Stimulated activated CD4-positive, alpha-beta T cell treated with anti-CD3 and anti-CD28 coated beads, TNF-alpha, amount 100 ng/mL, for 24 hours (primary cell): ENCODE measurements at regions not wholly inside any gene's neighbourhood (a gene's known extent, or its start where the extent isn't known, plus 50 kb on each side); places are given as distances from the start of the nearest gene placed in this dataset.

Experiments
- DNase-seq, 3 experiments: peaks; one replicate each; pipeline ENCODE4 v3.0.0-alpha.2; 2020; ENCODE audit warnings: low read depth in 3 of 3

DNA sequence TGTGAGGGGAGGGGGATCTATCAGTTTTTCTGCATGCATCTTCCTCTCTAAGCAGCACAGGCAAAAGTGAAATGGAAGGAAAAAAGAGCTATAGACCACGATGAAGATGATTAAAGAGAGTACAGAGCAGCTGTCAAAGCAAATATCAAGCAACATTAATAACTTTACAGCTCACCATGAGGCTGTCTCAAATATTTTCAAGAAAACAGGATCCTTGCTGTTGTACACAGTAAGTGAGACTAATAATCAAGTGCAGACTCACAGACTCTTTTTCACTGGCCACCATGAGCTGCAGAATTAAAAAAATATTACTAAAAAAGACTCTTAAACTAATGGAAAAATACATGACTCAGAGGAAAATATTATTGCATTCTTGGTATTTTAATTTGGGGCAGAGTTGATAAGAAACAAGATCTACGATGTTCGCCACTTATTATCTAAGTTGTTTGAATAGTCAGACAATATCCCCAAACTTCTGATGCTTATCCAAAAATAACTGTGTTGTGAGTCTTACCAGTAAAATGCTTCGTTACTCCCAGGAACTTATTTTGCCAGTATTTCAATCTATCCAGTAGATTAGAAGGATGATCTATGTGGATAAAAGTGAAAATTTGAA lies 817.5 kb upstream of the ALCAM start:
- DNase-seq = no peak

- no peak for DNase-seq
Observed at GRCh38 chr3:104553121-104553520, 813.6 kb upstream of the ALCAM start.

DNA sequence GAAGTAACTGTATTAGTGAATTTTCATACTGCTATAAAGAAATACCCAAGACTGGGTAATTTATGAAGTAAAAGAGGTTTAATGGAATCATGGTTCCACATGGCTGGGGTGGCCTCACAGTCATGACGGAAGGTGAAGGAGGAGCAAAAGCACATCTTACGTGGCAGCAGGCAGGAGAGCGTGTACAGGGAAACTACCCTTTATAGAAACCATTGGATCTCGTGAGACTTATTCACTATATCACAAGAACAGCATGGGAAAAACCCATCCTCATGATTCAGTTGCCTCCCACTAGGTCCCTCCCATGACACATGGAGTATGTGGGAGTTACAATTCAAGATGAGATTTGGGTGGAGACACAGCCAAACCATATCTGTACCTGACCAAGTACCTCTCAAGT lies 812.3 kb upstream of the ALCAM start:
- DNase-seq = no peak

- no peak for DNase-seq
Observed at GRCh38 chr3:104555728-104556127, 811.0 kb upstream of the ALCAM start.

DNA sequence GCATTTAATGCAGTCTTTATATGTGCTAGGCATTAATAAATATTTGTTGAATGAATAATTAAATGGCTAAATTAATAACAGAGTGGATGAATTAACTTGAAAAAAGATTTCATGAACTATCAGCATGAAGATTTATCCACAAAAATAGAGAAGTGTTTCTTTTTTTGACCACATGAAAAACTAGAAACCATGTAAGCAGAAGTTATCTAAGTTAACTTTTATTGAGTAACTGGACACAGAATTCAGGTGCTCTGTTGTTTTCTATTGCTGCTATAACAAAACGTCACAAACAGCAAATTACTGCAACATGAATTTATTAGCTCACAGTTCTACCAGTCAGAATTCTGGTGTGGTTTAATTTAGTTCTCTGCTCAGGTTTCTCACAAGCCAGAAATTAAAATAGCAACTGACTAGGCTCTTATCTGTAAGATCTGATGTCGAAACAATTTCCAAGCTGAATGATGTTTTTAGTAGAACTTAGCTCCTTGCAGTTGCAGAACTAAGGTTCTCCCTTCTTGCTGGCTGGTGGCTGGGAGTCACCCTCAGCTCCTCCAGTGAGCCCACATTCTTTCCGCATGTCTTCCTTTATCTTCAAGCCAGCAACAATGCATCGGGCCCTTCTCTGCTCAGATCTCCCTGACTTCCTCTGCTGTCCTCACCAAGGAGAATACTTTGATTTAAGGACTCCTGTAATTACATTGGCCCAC lies 810.2 kb upstream of the ALCAM start:
- no peak for DNase-seq

DNA sequence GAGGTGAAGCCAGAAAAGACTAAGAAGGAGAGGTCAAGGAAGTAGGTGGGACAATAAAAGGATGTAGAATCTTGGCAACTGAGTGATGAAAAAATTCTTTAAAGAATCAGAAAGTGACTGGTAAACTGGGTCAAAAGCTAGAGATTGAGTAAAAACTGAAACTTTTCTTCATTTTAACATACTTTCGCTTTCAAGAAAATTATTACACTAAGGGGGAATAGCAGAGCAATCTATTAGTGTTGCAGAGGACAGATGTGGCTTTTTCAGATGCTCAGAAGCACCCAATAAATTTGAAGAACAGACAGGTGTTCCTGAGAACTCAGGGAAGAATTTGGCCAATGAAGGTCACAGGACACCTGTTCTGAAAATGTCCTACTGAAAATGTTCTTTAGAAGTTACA lies 805.4 kb upstream of the ALCAM start:
- DNase-seq = no peak

GRCh38 chr3:104564045-104564643 lies 802.6 kb upstream of the ALCAM start:
- peak; percentile 28 to 51 (median 46) for DNase-seq

GRCh38 chr3:104566054-104566453 lies 800.7 kb upstream of the ALCAM start:
- no peak for DNase-seq

GRCh38 chr3:104575634-104576033 lies 791.1 kb upstream of the ALCAM start:
- no peak for DNase-seq

DNA sequence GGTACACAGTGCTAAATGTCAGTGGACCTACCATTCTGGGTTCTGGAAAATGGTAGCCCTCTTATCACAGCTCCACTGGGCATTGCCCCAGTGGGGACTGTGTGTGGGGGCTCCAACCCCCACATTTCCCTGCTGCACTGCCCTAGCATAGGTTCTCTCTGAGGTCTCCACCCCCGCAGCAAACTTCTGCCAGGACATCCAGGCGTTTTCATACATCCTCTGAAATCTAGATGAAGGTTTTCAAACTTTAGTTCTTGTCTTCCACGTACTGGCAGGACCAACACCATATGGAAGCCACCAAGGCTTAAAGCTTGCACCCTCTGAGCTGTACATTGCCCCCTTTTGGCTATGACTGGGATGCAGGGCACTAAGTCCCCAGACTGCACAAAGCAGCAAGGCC lies 788.2 kb upstream of the ALCAM start:
- DNase-seq = no peak

DNA sequence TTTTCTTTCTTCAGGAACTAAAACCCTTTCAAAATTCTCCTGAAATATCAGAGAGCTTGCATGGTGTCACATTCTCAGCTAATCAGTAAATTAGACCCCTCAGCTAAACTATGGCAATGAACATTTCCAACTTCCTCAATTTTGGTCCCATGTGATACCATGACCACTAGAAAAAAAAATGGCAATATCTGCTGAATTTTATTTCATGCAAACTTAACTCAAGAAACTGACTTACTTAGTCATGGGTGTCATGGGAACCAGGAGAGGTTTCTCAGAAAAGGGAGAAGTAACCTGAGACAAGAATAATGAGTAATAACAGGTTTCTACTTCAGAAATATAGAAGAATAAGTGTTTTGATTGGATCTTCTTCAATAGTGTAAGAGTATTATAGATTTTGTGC lies 784.6 kb upstream of the ALCAM start:
- no peak for DNase-seq

DNA sequence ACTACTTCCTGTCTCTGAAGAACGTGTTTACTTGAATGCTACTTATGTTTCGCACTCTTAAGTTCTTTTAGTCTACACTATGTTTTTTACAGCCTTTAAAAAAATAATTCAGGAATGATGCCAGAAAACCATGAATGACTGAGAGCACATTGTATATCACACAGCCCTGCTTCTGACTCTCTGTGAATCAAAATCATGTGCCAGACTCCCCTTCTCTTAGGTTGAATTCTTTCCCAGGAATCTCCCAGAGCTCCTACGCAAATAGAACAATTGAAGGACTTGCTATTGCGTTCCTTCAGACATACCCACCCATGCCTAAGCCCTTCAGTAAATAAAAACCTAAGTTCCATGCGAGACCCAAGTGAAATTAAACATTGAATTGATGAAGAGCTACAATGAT lies 782.0 kb upstream of the ALCAM start:
- DNase-seq = no peak

GRCh38 chr3:104586344-104586743 lies 780.4 kb upstream of the ALCAM start:
- DNase-seq = no peak

GRCh38 chr3:104588442-104588841 lies 778.3 kb upstream of the ALCAM start:
- no peak for DNase-seq

- no peak for DNase-seq
Observed at GRCh38 chr3:104591776-104592175, 774.9 kb upstream of the ALCAM start.

DNA sequence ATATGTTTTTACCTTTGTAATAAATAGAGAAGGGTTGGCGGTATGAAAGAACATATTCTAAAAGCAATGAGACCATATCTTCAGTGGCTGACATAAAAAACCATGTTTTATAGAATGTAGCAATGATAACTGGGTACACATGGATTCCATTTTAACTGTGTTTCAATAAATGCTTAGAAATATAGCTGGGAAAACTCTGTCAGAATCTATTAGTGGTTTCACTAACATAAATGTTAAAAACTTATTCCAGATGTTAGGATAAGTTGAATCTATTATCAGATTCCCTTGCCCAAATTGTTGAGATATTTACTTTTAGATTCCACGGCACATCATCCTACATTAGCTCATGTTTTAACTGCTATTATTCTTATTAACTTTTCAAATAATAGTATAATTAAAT lies 772.2 kb upstream of the ALCAM start:
- no peak for DNase-seq

DNA sequence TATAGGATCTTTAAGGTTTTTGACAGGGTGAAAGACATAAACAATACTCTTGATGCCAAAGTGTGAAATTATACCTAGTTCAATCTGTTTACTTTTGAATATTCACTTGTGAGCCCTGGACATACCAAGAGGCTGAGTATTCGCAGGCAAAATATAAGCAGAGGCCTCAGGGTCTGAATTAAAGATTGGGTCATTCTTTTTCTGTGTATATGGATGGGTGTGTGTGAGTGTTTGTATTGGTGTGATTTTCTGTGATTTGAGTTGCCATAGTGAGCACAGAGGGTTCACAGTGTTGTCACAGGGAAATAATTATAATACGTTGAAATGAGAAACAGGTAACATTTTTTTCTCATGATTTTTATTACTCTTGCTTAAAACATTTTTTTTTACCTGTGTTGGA lies 770.7 kb upstream of the ALCAM start:
- DNase-seq = no peak

GRCh38 chr3:104596551-104596950 lies 770.2 kb upstream of the ALCAM start:
- no peak for DNase-seq

DNA sequence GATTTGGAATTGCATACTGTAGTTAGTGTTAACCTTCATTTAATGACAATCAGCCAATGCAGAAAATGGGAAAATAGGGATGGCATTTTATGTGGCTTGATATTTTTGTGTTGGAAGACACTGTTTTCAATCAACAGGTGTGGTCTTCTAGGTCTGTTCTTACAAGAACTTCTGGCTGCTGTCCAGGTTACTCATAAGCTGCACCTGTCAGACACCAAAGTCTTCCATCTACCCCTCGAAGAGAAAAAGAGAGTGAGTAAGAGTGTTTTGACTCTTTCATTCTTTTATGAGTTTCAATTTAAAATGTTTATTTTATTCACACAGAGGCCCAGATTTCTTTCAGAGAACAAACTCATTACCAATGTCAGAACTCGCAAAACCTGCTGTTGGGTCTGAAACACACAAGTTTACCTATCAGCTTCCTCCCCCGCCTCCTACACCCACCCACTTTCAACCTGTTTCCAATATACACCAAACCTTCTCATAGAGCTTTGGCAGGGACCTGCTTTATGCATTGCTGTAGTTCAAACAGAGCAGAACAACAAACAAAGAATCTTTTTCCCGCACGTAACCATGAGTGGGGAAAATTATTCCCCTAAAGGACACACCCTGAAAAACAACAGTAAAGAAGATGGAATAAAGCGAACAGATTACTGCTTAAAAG lies 767.7 kb upstream of the ALCAM start:
- no peak for DNase-seq

DNA sequence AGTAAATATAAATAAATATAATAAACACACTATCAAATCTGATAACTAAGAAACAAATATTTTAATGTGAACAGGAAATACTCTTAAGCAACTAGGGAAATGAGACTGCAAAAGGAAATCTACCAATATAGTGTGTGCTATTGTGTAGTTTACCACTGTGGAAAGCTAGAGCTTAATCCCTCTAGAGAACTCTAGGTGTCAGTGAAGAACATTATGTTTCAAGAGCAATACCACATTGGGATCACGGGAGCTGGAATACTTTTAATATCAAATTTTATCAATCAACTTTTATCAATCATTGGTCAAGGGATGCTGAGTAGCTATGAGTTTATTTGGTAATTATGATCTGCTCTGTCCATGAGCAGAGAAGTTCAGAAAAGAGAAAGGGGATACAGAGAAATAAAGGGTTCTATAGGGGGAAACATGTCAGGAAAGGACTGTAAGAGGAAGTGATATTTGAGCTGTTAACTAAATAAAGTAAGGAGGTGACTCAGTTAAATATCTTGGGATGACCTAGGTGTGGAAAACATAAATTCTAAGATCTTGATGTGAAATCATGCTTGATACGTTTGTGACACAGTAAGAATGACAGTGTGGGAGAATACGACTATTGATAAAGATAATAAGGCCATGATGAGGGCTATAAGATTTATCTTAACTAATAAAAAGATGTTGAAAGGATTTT lies 762.2 kb upstream of the ALCAM start:
- DNase-seq = no peak

GRCh38 chr3:104606812-104607211 lies 759.9 kb upstream of the ALCAM start:
- no peak for DNase-seq
